ENCODE measurements at regions not wholly inside any gene's neighbourhood (a gene's known extent, or its start where the extent isn't known, plus 50 kb on each side); places are given as distances from the start of the nearest gene placed in this dataset.
"Not testable (repeated sequence)": the region's sequence is repeated elsewhere in the genome, so short reads cannot be mapped to it uniquely, and the experiment has no call there.

DNA sequence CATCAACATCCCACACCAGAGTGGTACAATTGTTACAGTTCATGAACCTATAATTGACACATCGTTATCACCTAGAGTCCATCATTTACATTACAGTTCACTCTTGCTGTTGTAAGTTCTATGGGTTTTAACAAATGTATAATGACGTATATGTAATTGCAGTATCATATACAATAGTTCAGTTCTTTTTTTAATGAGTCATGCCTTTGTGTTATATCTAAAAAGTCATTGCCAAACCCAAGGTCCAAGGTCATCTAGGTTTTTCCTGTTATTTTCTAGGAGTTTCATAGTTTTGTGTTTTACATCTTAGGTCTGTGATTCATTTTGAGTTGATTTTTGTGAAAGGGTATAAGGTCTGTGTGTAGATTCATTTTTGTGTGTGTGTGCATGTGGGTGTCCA is 160.9 kb upstream of the GALNT15 start:
- CTCF ChIA-PET, result no interaction called here
- Mint-ChIP-seq H3K36me3 (ENCODE audit: low read depth) (no peaks in the 10 kb centered on the region), H3K9me3 (no peaks in the 10 kb centered on the region), H3K27ac (no peak overlapping the region), H3K27me3 (peaks cover 2% of the 10 kb centered on the region), H3K4me3 (no peak overlapping the region), H3K4me1 (ENCODE audit: low read depth) (no peaks in the 10 kb centered on the region)
- DNase-seq (no peak), ATAC-seq (no peak)
- TF ChIP-seq, protein P1, sequence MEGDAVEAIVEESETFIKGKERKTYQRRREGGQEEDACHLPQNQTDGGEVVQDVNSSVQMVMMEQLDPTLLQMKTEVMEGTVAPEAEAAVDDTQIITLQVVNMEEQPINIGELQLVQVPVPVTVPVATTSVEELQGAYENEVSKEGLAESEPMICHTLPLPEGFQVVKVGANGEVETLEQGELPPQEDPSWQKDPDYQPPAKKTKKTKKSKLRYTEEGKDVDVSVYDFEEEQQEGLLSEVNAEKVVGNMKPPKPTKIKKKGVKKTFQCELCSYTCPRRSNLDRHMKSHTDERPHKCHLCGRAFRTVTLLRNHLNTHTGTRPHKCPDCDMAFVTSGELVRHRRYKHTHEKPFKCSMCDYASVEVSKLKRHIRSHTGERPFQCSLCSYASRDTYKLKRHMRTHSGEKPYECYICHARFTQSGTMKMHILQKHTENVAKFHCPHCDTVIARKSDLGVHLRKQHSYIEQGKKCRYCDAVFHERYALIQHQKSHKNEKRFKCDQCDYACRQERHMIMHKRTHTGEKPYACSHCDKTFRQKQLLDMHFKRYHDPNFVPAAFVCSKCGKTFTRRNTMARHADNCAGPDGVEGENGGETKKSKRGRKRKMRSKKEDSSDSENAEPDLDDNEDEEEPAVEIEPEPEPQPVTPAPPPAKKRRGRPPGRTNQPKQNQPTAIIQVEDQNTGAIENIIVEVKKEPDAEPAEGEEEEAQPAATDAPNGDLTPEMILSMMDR (IDR thresholded peaks at IDR 0.05), result no peak
- POLR2A ChIA-PET, result no interaction called here
- intact Hi-C loops (cut with micrococcal nuclease), result no loop called here

DNA sequence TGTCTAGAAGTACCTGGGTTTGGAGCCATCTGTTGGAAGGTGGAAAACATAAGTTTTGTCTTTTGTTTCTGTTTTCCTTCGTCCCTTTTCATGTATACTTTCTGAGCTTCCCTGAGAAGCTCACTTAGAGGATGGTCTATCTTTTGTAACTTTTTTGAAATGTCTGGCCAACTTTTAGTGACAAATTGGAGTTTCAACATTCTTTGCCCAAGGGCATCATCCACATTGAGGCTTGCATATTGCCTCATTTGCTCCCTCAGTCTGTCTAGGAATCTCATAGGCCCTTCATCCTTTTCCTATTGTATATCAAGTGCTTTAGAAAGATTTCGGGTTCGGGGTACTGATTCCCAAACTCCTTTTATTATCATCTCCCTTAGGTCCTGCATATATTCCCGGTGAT is 152.7 kb upstream of the GALNT15 start:
- H3K9me3 Mint-ChIP-seq; ATAC-seq; POLR2A ChIA-PET; H3K36me3 Mint-ChIP-seq (ENCODE audit: low read depth); DNase-seq; H3K4me1 Mint-ChIP-seq (ENCODE audit: low read depth); H3K4me3 Mint-ChIP-seq; H3K27me3 Mint-ChIP-seq; H3K27ac Mint-ChIP-seq; CTCF ChIA-PET; intact Hi-C loops (cut with micrococcal nuclease): not testable (repeated sequence)

DNA sequence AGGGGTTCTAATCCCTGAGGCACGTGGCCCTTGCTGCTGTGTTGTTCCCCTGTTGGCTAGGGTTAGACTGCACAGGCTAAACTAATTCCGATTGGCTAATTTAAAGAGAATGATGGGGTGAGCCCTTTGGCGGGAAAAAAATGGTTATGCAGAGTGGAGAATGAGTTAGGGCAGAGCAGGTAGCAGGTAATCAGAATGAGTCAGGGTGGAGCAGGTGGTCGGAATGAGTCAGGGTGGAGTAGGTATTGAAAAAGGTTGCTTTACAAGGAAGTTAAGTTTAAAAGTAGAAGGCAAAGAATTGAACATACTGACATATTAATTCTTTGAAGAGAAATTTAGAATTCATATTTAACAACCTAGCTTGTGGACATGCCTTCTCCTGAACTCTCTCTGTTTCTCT is 150.6 kb upstream of the GALNT15 start:
- DNase-seq; POLR2A ChIA-PET; H3K27ac Mint-ChIP-seq; H3K9me3 Mint-ChIP-seq; intact Hi-C loops (cut with micrococcal nuclease); H3K4me1 Mint-ChIP-seq (ENCODE audit: low read depth); H3K27me3 Mint-ChIP-seq; ATAC-seq; H3K36me3 Mint-ChIP-seq (ENCODE audit: low read depth); H3K4me3 Mint-ChIP-seq; CTCF ChIA-PET: not testable (repeated sequence)

DNA sequence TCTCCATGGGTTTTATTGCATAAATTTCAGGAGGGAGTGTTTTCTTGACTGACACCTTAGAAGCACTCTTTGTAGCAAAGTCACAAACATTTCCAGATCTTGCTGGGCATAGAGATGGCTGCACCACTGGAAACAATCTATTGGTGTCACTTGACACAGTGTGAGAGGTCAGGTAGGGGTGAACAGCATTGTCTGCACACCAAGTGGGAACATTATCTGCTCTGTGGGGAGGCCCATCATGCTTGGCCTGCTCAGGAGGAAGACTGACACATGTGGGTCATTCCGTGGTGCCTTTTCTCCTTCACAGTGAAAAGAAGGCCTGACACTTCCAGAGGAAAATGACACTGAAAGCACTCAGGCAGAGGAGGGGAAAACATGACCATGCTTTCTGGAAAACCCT is 149.9 kb upstream of the GALNT15 start:
- TF ChIP-seq, protein P1 (IDR thresholded peaks at IDR 0.05), result no peak

DNA sequence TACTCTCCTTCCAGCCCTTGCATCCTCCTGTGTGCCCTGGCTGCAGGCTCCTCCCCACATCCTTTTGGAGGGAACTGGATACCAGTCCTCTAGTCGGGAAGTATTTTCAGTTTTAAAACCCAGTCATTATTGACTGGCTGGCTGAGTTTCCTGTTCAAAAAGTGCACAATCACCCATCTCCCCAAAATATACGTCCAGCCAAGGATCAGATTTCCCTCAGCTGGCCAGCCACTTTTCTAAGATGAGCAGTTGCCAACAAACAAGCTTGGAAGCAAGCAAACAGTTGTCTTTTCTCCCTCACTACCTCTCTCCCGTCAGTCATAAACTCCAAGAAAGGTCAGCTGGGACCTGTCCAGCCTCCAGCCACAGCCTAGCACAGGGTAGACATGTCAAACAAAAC is 147.7 kb upstream of the GALNT15 start:
- Mint-ChIP-seq H3K36me3 (ENCODE audit: low read depth) (no peaks in the 10 kb centered on the region), H3K27me3 (peaks cover 7% of the 10 kb centered on the region), H3K9me3 (no peaks in the 10 kb centered on the region), H3K4me3 (no peak overlapping the region), H3K4me1 (ENCODE audit: low read depth) (no peaks in the 10 kb centered on the region), H3K27ac (no peak overlapping the region)
- TF ChIP-seq, protein P1 (IDR thresholded peaks at IDR 0.05), result no peak
- ATAC-seq, result no peak
- DNase-seq, result no peak
- intact Hi-C loops (cut with micrococcal nuclease), result no loop called here
- ChIA-PET CTCF (interaction anchor here (1.3 kb wide), 1 partner anchor 152 kb away, joined by 4 read pairs; no protein-coding TSS in a partner anchor), POLR2A (no interaction called here)

More for the DNA sequence above, 149.9 kb upstream of the GALNT15 start:
- CTCF ChIA-PET, result no interaction called here
- Mint-ChIP-seq H3K27ac (no peak overlapping the region), H3K4me1 (ENCODE audit: low read depth) (no peaks in the 10 kb centered on the region), H3K27me3 (peaks cover 4% of the 10 kb centered on the region), H3K9me3 (no peaks in the 10 kb centered on the region), H3K36me3 (ENCODE audit: low read depth) (no peaks in the 10 kb centered on the region), H3K4me3 (no peak overlapping the region)
- POLR2A ChIA-PET, result no interaction called here
- intact Hi-C loops (cut with micrococcal nuclease), result no loop called here
- DNase-seq (no peak), ATAC-seq (no peak)

DNA sequence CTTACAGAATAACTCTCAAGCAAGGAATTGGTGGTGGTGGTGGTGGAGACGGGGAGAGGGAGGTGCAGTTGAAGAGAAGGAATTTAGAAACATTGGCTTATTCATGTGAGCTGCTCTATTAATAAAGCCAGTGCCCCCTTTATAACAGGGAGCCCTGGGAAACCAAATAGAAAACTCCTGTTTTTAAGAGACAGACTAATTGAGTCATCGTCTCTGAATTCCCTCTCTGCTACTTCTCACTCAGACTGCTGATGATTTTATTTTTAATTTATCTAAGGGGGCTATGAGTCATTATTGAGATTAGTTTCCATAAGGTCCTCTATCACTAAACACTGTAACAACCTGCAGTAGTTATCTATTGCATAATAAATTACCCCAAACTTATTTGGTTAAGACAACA is 145.9 kb upstream of the GALNT15 start:
- TF ChIP-seq, protein P1 (IDR thresholded peaks at IDR 0.05), result no peak
- ATAC-seq, result no peak
- H3K27me3 Mint-ChIP-seq, result peaks cover 7% of the 10 kb centered on the region
- H3K4me1 Mint-ChIP-seq (ENCODE audit: low read depth), result no peaks in the 10 kb centered on the region
- intact Hi-C loops (cut with micrococcal nuclease), result no loop called here
- H3K4me3 Mint-ChIP-seq, result no peak overlapping the region
- ChIA-PET POLR2A (no interaction called here), CTCF (no interaction called here)
- no peaks in the 10 kb centered on the region for H3K9me3 Mint-ChIP-seq
- no peak for DNase-seq
- no peak overlapping the region for H3K27ac Mint-ChIP-seq
- H3K36me3 Mint-ChIP-seq (ENCODE audit: low read depth), result no peaks in the 10 kb centered on the region
